ENCODE measurements at regions not wholly inside any gene's neighbourhood (a gene's known extent, or its start where the extent isn't known, plus 50 kb on each side); places are given as distances from the start of the nearest gene placed in this dataset.

GRCh38 chr12:54711669-54712068, 63.5 kb upstream of the DCD start:
- ATAC-seq, result no peak
- Histone ChIP-seq H3K4me1 (no peaks in the 10 kb centered on the region), H3K4me3 (no peak overlapping the region), H3K36me3 (no peaks in the 10 kb centered on the region), H3K9me3 (no peaks in the 10 kb centered on the region), H3K27ac (no peak overlapping the region), H3K27me3 (no peaks in the 10 kb centered on the region)
- intact Hi-C loops (cut with DNase I), result no loop called here
- no peak for DNase-seq
- WGBS (ENCODE audit: insufficient coverage, low coverage, low lambda C conversion rate, missing lambda C conversion rate), result 81% methylated on average over 1 of the region's 1 CpG
- TF ChIP-seq POLR2A (IDR thresholded peaks at IDR 0.05), result no peak
- TF ChIP-seq, protein P1, sequence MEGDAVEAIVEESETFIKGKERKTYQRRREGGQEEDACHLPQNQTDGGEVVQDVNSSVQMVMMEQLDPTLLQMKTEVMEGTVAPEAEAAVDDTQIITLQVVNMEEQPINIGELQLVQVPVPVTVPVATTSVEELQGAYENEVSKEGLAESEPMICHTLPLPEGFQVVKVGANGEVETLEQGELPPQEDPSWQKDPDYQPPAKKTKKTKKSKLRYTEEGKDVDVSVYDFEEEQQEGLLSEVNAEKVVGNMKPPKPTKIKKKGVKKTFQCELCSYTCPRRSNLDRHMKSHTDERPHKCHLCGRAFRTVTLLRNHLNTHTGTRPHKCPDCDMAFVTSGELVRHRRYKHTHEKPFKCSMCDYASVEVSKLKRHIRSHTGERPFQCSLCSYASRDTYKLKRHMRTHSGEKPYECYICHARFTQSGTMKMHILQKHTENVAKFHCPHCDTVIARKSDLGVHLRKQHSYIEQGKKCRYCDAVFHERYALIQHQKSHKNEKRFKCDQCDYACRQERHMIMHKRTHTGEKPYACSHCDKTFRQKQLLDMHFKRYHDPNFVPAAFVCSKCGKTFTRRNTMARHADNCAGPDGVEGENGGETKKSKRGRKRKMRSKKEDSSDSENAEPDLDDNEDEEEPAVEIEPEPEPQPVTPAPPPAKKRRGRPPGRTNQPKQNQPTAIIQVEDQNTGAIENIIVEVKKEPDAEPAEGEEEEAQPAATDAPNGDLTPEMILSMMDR (IDR thresholded peaks at IDR 0.05), result no peak

DNA sequence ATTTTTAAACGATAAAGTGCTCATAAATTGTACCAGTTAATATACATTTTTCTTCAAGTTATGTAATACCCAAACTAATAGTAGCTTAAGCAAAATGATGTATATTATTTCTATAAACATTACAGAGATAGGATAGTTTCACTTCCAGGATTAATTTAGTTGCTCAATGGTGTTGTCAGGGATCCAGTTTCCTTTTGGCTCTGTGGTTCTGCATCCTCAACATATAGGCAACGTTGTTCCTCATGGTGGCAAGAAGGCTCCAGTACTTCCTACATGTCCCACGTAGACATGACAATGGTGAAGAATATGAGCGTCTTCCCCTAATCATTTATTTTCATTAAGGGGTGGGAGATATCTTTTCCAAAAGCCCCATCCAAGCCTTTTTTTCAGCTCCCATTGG, 60.7 kb upstream of the DCD start:
- TF ChIP-seq, protein P1 (IDR thresholded peaks at IDR 0.05), result no peak
- TF ChIP-seq POLR2A (IDR thresholded peaks at IDR 0.05), result no peak
- H3K27ac ChIP-seq, result no peak overlapping the region
- H3K36me3 ChIP-seq, result no peaks in the 10 kb centered on the region
- intact Hi-C loops (cut with DNase I), result no loop called here
- 66% methylated on average over 4 of the region's 4 CpGs for WGBS (ENCODE audit: insufficient coverage, low coverage, low lambda C conversion rate, missing lambda C conversion rate)
- no peaks in the 10 kb centered on the region for H3K4me1 ChIP-seq
- no peaks in the 10 kb centered on the region for H3K27me3 ChIP-seq
- H3K4me3 ChIP-seq, result no peak overlapping the region
- H3K9me3 ChIP-seq, result no peaks in the 10 kb centered on the region
- no peak for DNase-seq
- ATAC-seq, result peak in 1 of 4 donors; percentile 18

GRCh38 chr12:54704202-54704601, 56.0 kb upstream of the DCD start:
- Histone ChIP-seq H3K4me3 (no peak overlapping the region), H3K4me1 (no peaks in the 10 kb centered on the region), H3K27ac (no peak overlapping the region), H3K9me3 (no peaks in the 10 kb centered on the region), H3K27me3 (no peaks in the 10 kb centered on the region), H3K36me3 (no peaks in the 10 kb centered on the region)
- WGBS (ENCODE audit: insufficient coverage, low coverage, low lambda C conversion rate, missing lambda C conversion rate), result 64% methylated on average over 8 of the region's 8 CpGs
- ATAC-seq (no peak), DNase-seq (no peak)
- TF ChIP-seq, protein P1 (IDR thresholded peaks at IDR 0.05), result no peak
- TF ChIP-seq POLR2A (IDR thresholded peaks at IDR 0.05), result no peak
- intact Hi-C loops (cut with DNase I), result no loop called here

DNA sequence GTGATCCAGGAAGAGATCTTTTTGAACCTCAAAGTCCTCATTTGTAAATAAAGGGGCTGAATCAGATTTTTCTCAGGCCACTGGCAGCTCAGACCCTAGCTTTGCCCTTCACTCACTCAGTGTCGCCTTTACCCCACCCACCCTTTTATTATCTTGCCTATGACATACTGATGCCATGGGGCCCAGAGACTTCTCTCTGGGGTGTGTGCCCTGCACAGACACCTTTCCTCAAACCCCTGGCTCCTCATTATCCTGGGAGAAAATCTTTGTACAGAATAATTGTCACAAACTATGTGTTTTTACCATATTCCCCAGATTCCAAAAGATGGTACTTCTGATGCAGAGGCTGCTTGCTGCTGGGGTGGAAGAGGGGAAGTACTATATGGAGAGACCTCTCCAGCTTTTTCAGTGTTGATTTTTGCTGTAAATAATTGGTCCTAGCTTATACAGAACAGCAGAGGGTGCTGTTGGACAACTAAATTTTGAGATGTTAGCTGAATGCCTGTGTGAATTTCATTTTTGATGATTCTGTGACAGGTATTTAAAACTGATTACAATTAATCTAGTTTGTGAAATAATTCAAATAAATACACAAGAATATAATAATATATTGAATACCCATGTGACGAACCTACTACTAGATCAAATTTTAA, 53.9 kb upstream of the DCD start:
- intact Hi-C loops (cut with DNase I), result no loop called here
- peak; percentile 80 to 81 (median 81) for ATAC-seq

More for the DNA sequence above, 53.9 kb upstream of the DCD start:
- no peak for DNase-seq
- no peak overlapping the region for H3K4me3 ChIP-seq
- H3K27me3 ChIP-seq, result no peaks in the 10 kb centered on the region
- no peaks in the 10 kb centered on the region for H3K4me1 ChIP-seq
- H3K27ac ChIP-seq, result no peak overlapping the region
- 0% methylated on average over 2 of the region's 2 CpGs for WGBS (ENCODE audit: insufficient coverage, low coverage, low lambda C conversion rate, missing lambda C conversion rate)
- TF ChIP-seq POLR2A (IDR thresholded peaks at IDR 0.05), result no peak
- TF ChIP-seq, protein P1 (IDR thresholded peaks at IDR 0.05), result peak; percentile 65 to 70 (median 66)
- H3K9me3 ChIP-seq, result no peaks in the 10 kb centered on the region
- no peaks in the 10 kb centered on the region for H3K36me3 ChIP-seq
